ENCODE measurements at regions not wholly inside any gene's neighbourhood (a gene's known extent, or its start where the extent isn't known, plus 50 kb on each side); places are given as distances from the start of the nearest gene placed in this dataset.

DNA sequence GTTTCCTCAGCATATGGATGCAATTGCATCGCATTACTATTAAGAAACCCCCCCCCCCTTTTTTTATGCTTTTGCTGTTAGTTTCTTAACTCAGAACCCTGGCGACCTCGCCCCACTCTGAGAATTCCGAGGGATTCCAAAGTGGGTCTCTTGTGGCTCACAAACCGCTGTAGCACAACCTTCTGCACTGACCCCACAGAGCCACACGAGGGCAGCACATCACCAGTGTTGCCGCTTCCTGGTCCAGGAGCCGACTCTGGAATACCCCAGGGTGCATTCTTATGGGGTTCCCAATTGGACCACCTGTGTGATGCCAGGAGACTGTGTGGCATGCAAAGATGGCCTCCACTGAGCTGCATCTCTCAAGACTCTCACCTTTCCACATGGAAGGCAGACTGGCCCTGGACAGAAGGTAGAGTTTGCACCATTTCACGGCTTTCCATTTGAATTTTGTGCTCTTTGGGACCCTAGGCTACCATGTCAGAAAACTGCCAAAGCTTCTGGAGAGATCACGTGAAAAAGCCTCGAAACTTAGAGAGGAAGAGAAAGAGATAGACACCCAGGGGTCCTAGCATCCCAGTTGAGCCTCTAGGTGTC lies 432.7 kb upstream of the ASIC2 start:
- DNase-seq (ENCODE audit: low spot score): peak; percentile 74
- no peaks in the 10 kb centered on the region for H3K4me1 Mint-ChIP-seq (ENCODE audit: unreplicated experiment)
- H3K27me3 Mint-ChIP-seq (ENCODE audit: unreplicated experiment): no peaks in the 10 kb centered on the region
- TF ChIP-seq, protein P1, sequence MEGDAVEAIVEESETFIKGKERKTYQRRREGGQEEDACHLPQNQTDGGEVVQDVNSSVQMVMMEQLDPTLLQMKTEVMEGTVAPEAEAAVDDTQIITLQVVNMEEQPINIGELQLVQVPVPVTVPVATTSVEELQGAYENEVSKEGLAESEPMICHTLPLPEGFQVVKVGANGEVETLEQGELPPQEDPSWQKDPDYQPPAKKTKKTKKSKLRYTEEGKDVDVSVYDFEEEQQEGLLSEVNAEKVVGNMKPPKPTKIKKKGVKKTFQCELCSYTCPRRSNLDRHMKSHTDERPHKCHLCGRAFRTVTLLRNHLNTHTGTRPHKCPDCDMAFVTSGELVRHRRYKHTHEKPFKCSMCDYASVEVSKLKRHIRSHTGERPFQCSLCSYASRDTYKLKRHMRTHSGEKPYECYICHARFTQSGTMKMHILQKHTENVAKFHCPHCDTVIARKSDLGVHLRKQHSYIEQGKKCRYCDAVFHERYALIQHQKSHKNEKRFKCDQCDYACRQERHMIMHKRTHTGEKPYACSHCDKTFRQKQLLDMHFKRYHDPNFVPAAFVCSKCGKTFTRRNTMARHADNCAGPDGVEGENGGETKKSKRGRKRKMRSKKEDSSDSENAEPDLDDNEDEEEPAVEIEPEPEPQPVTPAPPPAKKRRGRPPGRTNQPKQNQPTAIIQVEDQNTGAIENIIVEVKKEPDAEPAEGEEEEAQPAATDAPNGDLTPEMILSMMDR (IDR thresholded peaks at IDR 0.05; ENCODE audit: unreplicated experiment): peak; percentile 81
- no peak overlapping the region for H3K27ac Mint-ChIP-seq (ENCODE audit: unreplicated experiment)
- no peak overlapping the region for H3K4me3 Mint-ChIP-seq (ENCODE audit: unreplicated experiment)
- H3K36me3 Mint-ChIP-seq (ENCODE audit: low read depth, unreplicated experiment): no peaks in the 10 kb centered on the region
- H3K9me3 Mint-ChIP-seq (ENCODE audit: unreplicated experiment): no peaks in the 10 kb centered on the region

DNA sequence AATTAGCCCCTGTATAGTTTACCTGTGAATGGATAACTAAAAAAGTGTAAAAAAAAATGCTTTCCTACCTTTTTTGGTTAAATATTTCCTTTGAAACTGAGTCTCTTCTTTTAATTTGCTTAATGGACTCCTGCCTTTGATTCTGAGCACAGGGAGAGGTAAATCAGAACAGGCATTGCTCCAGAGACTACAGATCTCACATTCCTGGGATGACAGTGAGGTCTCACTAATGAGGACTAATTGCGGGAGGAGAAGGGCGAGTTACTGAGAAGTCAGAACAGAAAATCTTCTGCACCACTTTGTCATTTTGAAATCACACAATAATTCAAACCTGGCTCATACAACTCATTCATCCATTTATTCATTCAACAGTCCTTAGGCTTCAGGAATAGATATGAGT lies 437.0 kb upstream of the ASIC2 start:
- Mint-ChIP-seq H3K36me3 (ENCODE audit: low read depth, unreplicated experiment) (no peaks in the 10 kb centered on the region), H3K27ac (ENCODE audit: unreplicated experiment) (no peak overlapping the region), H3K4me3 (ENCODE audit: unreplicated experiment) (no peak overlapping the region), H3K4me1 (ENCODE audit: unreplicated experiment) (no peaks in the 10 kb centered on the region), H3K9me3 (ENCODE audit: unreplicated experiment) (no peaks in the 10 kb centered on the region), H3K27me3 (ENCODE audit: unreplicated experiment) (no peaks in the 10 kb centered on the region)
- no peak for DNase-seq (ENCODE audit: low spot score)
- TF ChIP-seq, protein P1 (IDR thresholded peaks at IDR 0.05; ENCODE audit: unreplicated experiment): no peak

DNA sequence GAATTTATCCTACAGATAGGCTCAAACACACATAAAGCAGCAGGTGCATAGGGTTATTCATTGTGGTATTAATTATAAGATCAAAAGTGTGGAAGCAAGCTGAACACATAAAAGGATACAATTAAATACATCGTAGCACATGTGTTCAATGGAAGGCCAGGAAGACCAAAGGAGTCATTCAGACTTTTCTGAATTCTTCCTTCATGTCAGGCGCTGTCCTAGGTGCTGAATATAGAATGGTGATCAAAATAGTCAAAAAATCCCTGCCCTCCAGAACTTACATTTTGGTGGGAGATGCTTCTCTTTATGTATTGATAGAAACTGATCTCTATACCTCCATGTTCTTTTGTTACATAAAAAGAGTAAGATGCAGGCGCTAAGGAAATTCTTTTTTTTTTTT lies 439.0 kb upstream of the ASIC2 start:
- H3K4me3 Mint-ChIP-seq (ENCODE audit: unreplicated experiment): no peak overlapping the region
- no peak overlapping the region for H3K27ac Mint-ChIP-seq (ENCODE audit: unreplicated experiment)
- no peaks in the 10 kb centered on the region for H3K9me3 Mint-ChIP-seq (ENCODE audit: unreplicated experiment)
- no peaks in the 10 kb centered on the region for H3K36me3 Mint-ChIP-seq (ENCODE audit: low read depth, unreplicated experiment)
- TF ChIP-seq, protein P1 (IDR thresholded peaks at IDR 0.05; ENCODE audit: unreplicated experiment): no peak
- DNase-seq (ENCODE audit: low spot score): peak; percentile 31
- no peaks in the 10 kb centered on the region for H3K4me1 Mint-ChIP-seq (ENCODE audit: unreplicated experiment)
- no peaks in the 10 kb centered on the region for H3K27me3 Mint-ChIP-seq (ENCODE audit: unreplicated experiment)

DNA sequence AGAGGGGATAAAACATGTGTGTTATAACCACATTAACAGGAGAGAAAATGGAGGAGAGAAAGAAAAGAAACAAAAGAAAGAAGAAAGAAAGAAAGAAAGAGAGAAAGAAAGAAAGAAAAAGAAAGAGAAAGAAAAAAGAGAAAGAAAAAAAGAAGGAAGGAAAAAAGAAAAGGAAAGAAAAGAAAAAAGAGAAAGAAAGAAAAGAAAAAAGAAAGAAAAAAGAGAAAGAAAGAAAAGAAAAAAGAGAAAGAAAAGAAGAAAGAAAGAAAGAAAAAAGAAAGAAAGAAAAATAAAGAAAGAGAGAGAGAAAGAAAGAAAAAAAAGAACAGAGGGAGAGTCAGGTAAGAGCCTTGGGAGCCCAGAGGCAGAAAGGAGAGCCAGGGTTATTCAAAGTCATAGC lies 446.6 kb upstream of the ASIC2 start:
- Mint-ChIP-seq H3K27me3 (ENCODE audit: unreplicated experiment) (peaks cover 3% of the 10 kb centered on the region), H3K9me3 (ENCODE audit: unreplicated experiment) (no peaks in the 10 kb centered on the region), H3K4me3 (ENCODE audit: unreplicated experiment) (no peak overlapping the region), H3K4me1 (ENCODE audit: unreplicated experiment) (no peaks in the 10 kb centered on the region), H3K27ac (ENCODE audit: unreplicated experiment) (no peak overlapping the region), H3K36me3 (ENCODE audit: low read depth, unreplicated experiment) (no peaks in the 10 kb centered on the region)
- TF ChIP-seq, protein P1 (IDR thresholded peaks at IDR 0.05; ENCODE audit: unreplicated experiment): peak; percentile 23
- no peak for DNase-seq (ENCODE audit: low spot score)

DNA sequence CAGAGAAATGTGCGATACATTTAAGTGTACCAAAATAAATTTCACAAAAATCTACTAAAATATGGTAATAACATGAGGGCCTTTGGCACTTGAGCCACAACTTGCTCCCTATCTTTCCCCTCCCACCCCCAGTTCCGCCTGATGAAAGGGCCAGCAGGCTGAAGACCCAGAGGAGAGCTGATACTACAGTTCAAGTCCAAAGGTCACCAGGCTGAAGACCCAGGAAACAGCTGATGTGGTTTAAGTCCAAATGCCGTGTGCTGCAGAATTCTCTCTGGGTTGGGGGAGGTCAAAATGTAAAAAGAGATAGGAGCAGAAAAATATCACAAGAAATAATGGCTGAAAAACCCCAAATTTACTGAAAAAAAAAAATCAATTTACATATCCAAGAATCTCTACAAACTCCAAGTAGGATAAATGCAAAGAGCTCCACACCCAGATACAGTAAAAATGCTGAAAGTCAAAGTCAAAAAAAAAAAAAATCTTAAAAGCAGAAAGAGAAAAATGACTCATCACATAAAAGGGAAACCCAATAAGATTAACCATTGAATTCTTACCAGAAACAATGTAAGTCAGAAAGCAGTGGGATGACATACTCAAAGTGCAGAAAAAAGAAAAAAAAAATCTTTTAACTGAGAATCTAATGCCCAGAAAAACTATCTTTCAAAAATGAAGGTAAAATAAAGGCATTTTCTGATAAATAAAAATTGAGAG lies 452.1 kb upstream of the ASIC2 start:
- Mint-ChIP-seq H3K9me3 (ENCODE audit: unreplicated experiment) (no peaks in the 10 kb centered on the region), H3K27me3 (ENCODE audit: unreplicated experiment) (peaks cover 3% of the 10 kb centered on the region), H3K27ac (ENCODE audit: unreplicated experiment) (no peak overlapping the region), H3K4me1 (ENCODE audit: unreplicated experiment) (peaks cover 6% of the 10 kb centered on the region), H3K4me3 (ENCODE audit: unreplicated experiment) (no peak overlapping the region), H3K36me3 (ENCODE audit: low read depth, unreplicated experiment) (no peaks in the 10 kb centered on the region)
- DNase-seq (ENCODE audit: low spot score): no peak
- TF ChIP-seq, protein P1 (IDR thresholded peaks at IDR 0.05; ENCODE audit: unreplicated experiment): no peak
